OCI-LY7 (cell line): ENCODE measurements at regions not wholly inside any gene's neighbourhood (a gene's known extent, or its start where the extent isn't known, plus 50 kb on each side); places are given as distances from the start of the nearest gene placed in this dataset.

Source experiments
- EZH2phosphoT487 ChIP-seq: fragments of 200-600 bp; sonication (generic); IDR thresholded peaks from 2 replicates; pipeline ENCODE4 v1.6.1; 2018; ENCODE audit warnings: low read depth, borderline replicate concordance, mild to moderate bottlenecking, mixed run types, antibody characterized with exemption, low read length, moderate library complexity, mixed read lengths
- TF ChIP-seq, protein P1 (sequence below): fragments of 200-600 bp; sonication (generic); conservative IDR thresholded peaks from 2 replicates; pipeline ENCODE4 v1.5.1; 2014; ENCODE audit warnings: mild to moderate bottlenecking, antibody characterized with exemption, low read length, moderate library complexity, mixed read lengths

- TF ChIP-seq, protein P1, sequence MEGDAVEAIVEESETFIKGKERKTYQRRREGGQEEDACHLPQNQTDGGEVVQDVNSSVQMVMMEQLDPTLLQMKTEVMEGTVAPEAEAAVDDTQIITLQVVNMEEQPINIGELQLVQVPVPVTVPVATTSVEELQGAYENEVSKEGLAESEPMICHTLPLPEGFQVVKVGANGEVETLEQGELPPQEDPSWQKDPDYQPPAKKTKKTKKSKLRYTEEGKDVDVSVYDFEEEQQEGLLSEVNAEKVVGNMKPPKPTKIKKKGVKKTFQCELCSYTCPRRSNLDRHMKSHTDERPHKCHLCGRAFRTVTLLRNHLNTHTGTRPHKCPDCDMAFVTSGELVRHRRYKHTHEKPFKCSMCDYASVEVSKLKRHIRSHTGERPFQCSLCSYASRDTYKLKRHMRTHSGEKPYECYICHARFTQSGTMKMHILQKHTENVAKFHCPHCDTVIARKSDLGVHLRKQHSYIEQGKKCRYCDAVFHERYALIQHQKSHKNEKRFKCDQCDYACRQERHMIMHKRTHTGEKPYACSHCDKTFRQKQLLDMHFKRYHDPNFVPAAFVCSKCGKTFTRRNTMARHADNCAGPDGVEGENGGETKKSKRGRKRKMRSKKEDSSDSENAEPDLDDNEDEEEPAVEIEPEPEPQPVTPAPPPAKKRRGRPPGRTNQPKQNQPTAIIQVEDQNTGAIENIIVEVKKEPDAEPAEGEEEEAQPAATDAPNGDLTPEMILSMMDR = no peak
- TF ChIP-seq EZH2phosphoT487 = no peak
Measured at GRCh38 chr1:96998466-96998865, 276.9 kb downstream of the PTBP2 start.
